ENCODE measurements at regions not wholly inside any gene's neighbourhood (a gene's known extent, or its start where the extent isn't known, plus 50 kb on each side); places are given as distances from the start of the nearest gene placed in this dataset.

DNA sequence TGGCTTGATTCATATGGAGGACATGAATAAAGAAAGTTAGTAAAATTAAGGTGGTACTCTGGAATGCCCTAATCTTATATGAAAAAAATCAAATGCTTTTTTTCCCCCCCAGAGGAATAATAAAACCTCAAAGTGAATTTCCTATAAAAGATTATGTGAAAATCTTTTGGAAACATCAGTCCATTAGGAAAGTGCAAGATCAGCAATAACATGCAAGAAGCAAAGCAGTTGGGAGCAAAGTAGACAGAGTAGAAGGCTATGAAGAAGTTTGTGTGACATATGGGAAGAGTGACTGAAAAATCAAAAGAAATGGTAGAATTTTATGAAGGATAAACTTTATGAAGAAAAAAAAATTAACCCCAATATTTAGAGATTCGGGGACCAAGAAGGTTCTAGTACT lies 998.0 kb upstream of the EPHA7 start:
- intact Hi-C loops (cut with DNase I) = no loop called here
- Histone ChIP-seq H3K4me3 (no peak overlapping the region), H3K27ac (no peak overlapping the region), H3K27me3 (no peaks in the 10 kb centered on the region), H3K36me3 (no peaks in the 10 kb centered on the region), H3K4me1 (no peaks in the 10 kb centered on the region), H3K9me3 (no peaks in the 10 kb centered on the region)
- 43% methylated on average over 1 of the region's 1 CpG for WGBS (ENCODE audit: insufficient coverage, low coverage, low lambda C conversion rate, missing lambda C conversion rate)
- DNase-seq (no peak), ATAC-seq (no peak)
- TF ChIP-seq, protein P1, sequence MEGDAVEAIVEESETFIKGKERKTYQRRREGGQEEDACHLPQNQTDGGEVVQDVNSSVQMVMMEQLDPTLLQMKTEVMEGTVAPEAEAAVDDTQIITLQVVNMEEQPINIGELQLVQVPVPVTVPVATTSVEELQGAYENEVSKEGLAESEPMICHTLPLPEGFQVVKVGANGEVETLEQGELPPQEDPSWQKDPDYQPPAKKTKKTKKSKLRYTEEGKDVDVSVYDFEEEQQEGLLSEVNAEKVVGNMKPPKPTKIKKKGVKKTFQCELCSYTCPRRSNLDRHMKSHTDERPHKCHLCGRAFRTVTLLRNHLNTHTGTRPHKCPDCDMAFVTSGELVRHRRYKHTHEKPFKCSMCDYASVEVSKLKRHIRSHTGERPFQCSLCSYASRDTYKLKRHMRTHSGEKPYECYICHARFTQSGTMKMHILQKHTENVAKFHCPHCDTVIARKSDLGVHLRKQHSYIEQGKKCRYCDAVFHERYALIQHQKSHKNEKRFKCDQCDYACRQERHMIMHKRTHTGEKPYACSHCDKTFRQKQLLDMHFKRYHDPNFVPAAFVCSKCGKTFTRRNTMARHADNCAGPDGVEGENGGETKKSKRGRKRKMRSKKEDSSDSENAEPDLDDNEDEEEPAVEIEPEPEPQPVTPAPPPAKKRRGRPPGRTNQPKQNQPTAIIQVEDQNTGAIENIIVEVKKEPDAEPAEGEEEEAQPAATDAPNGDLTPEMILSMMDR (IDR thresholded peaks at IDR 0.05) = no peak
- TF ChIP-seq POLR2A (IDR thresholded peaks at IDR 0.05) = no peak

DNA sequence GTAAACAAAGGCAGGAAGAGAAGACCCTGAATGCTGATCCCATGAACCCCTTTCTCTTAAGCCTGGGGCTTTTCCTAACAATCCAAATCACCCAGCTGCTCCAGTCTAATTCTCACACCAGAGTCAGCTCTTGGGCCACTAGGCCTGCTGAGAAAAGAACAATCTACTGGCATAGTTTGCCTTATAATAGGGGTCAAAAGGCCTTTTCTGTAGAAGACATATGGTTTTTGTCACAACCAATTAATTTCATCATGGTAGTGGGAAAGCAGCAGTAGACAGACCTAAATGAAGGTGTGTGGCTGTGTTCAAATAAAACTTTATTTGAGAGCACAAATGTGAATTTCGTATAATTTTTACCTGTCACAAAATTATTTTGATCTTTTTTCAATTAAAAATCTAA lies 994.7 kb upstream of the EPHA7 start:
- 33% methylated on average over 1 of the region's 1 CpG for WGBS (ENCODE audit: insufficient coverage, low coverage, low lambda C conversion rate, missing lambda C conversion rate)

DNA sequence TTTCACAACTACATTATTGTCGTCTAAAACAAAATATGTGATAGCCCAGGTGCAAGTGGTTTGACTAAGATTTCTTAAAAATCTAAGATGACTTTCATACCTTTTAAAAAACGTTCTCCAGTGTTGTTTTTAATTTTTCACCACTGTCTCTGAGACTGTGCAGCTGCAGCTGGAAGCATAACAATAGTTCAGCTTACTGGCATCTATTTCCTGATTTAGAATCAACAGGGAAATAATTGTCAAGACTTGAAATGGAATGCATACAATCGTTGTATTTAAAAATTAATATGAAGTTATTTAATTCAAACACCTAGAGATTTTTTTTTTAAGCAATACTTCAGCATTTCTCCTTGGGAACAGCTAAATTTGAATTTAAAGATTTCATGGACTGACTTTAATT lies 982.0 kb upstream of the EPHA7 start:
- no peak overlapping the region for H3K4me3 ChIP-seq
- intact Hi-C loops (cut with DNase I) = no loop called here
- 26% methylated on average over 3 of the region's 3 CpGs for WGBS (ENCODE audit: insufficient coverage, low coverage, low lambda C conversion rate, missing lambda C conversion rate)
- TF ChIP-seq, protein P1 (IDR thresholded peaks at IDR 0.05) = no peak
- no peak for TF ChIP-seq POLR2A (IDR thresholded peaks at IDR 0.05)
- ATAC-seq (no peak), DNase-seq (no peak)
- no peaks in the 10 kb centered on the region for H3K9me3 ChIP-seq
- no peaks in the 10 kb centered on the region for H3K27me3 ChIP-seq
- H3K36me3 ChIP-seq = no peaks in the 10 kb centered on the region
- H3K4me1 ChIP-seq = no peaks in the 10 kb centered on the region
- no peak overlapping the region for H3K27ac ChIP-seq

More for the DNA sequence above, 994.7 kb upstream of the EPHA7 start:
- ATAC-seq = no peak
- TF ChIP-seq POLR2A (IDR thresholded peaks at IDR 0.05) = no peak
- TF ChIP-seq, protein P1 (IDR thresholded peaks at IDR 0.05) = no peak
- no peak overlapping the region for H3K4me3 ChIP-seq
- H3K4me1 ChIP-seq = no peaks in the 10 kb centered on the region
- H3K27ac ChIP-seq = no peak overlapping the region
- no peaks in the 10 kb centered on the region for H3K9me3 ChIP-seq
- no peak for DNase-seq
- no peaks in the 10 kb centered on the region for H3K27me3 ChIP-seq
- no peaks in the 10 kb centered on the region for H3K36me3 ChIP-seq
- intact Hi-C loops (cut with DNase I) = no loop called here

DNA sequence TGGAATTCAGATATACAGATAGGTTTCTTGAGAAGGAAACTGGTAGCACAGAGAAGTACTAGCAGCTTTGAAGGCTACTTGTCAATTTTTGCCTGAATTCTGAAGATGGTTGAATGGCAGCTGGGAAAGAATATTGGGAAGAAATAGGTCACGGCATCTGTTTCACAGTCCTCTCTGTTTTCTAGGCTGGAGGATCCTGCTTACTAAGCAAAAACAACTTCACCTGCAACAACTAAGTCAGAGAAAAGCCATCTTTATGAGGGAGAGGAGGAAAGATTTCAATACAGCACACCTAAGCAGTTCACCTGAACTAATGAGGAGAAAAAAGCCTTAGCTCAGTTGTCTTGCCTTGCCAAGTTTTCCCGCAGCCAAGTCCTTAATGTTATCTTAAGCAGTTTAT lies 975.5 kb upstream of the EPHA7 start:
- DNase-seq = no peak
- intact Hi-C loops (cut with DNase I) = no loop called here

More for the DNA sequence above, 975.5 kb upstream of the EPHA7 start:
- no peaks in the 10 kb centered on the region for H3K4me1 ChIP-seq
- TF ChIP-seq POLR2A (IDR thresholded peaks at IDR 0.05) = no peak
- TF ChIP-seq, protein P1 (IDR thresholded peaks at IDR 0.05) = no peak
- H3K4me3 ChIP-seq = no peak overlapping the region
- no peaks in the 10 kb centered on the region for H3K36me3 ChIP-seq
- H3K27ac ChIP-seq = no peak overlapping the region
- H3K9me3 ChIP-seq = no peaks in the 10 kb centered on the region
- 54% methylated on average over 2 of the region's 2 CpGs for WGBS (ENCODE audit: insufficient coverage, low coverage, low lambda C conversion rate, missing lambda C conversion rate)
- no peaks in the 10 kb centered on the region for H3K27me3 ChIP-seq
- ATAC-seq = no peak

Data from right lobe of liver (tissue), 6 donors.